HEK293T (cell line): ENCODE measurements at regions not wholly inside any gene's neighbourhood (a gene's known extent, or its start where the extent isn't known, plus 50 kb on each side); places are given as distances from the start of the nearest gene placed in this dataset.

Source experiments
- FOXA1 ChIP-seq: fragments of 450-650 bp; IDR thresholded peaks from 2 replicates; pipeline ENCODE4 v1.6.1; 2016; ENCODE audit warnings: mild to moderate bottlenecking
- FOXK2 ChIP-seq: fragments of 450-650 bp; IDR thresholded peaks from 2 replicates; pipeline ENCODE4 v1.6.1; 2016; ENCODE audit warnings: mild to moderate bottlenecking
- PKNOX1 ChIP-seq: fragments of 450-650 bp; IDR thresholded peaks from 2 replicates; pipeline ENCODE4 v1.6.1; 2016
- TARDBP ChIP-seq: fragments of 450-650 bp; IDR thresholded peaks from 2 replicates; pipeline ENCODE4 v1.6.1; 2016

GRCh38 chr2:89848114-89848513 is 1156.6 kb downstream of the RPIA start:
- TF ChIP-seq FOXA1 (no peak), FOXK2 (no peak), TARDBP (no peak), PKNOX1 (no peak)
